ENCODE measurements at regions not wholly inside any gene's neighbourhood (a gene's known extent, or its start where the extent isn't known, plus 50 kb on each side); places are given as distances from the start of the nearest gene placed in this dataset.

GRCh38 chr1:170856455-170856854, 78.9 kb upstream of the MROH9 start:
- no peak overlapping the region for H2AK5ac ChIP-seq (ENCODE audit: low read depth, low read length)
- WGBS, 2 experiments (ENCODE audit: extremely low coverage in 2 of 2, insufficient read length in 1 of 2) = no CpG with 5 or more reads among the region's 4 CpGs
- no peak overlapping the region for H3K56ac ChIP-seq (ENCODE audit: extremely low read depth, insufficient read depth, low read length)
- ATAC-seq (ENCODE audit: low read depth) = no peak
- H3K4me2 ChIP-seq (ENCODE audit: low read depth, low read length) = no peak overlapping the region
- H3K4me3 ChIP-seq (ENCODE audit: insufficient read depth, low read depth, low read length) = no peak overlapping the region
- no peaks in the 10 kb centered on the region; the same call in 1 of the 2 replicates for H3K27me3 ChIP-seq (ENCODE audit: control insufficient read depth, insufficient read depth, low read length)
- no peaks in the 10 kb centered on the region for H4K20me1 ChIP-seq (ENCODE audit: insufficient read depth, low read length)
- H3K79me1 ChIP-seq (ENCODE audit: low read depth in 1 of 2, low read length in 2 of 2) = no peaks in the 10 kb centered on the region
- H3K27ac ChIP-seq (ENCODE audit: insufficient read depth, low read length) = no peak overlapping the region
- intact Hi-C loops (cut with micrococcal nuclease) (no loop called here), dilution Hi-C loops (cut with HindIII; ENCODE audit: low sequenced_read_pairs, unreplicated experiment) (no loop called here), in situ Hi-C loops (cut with MboI; ENCODE audit: low sequenced_read_pairs) (no loop called here)
- ChIA-PET POLR2A (ENCODE audit: unreplicated experiment) (no interaction called here), CTCF (no interaction called here)
- no peaks in the 10 kb centered on the region for H3K4me1 ChIP-seq (ENCODE audit: control insufficient read depth, insufficient read depth, low read length)
- no peak overlapping the region for H3K4ac ChIP-seq (ENCODE audit: low read depth, low read length)
- H3K9ac ChIP-seq (ENCODE audit: low read depth, low read length) = no peak overlapping the region
- no peak overlapping the region for H2BK20ac ChIP-seq (ENCODE audit: low read depth, low read length)
- no peak overlapping the region for H4K5ac ChIP-seq (ENCODE audit: low read depth, low read length)
- H2BK15ac ChIP-seq (ENCODE audit: low read depth, low read length) = no peak overlapping the region
- no peak overlapping the region for H3K23ac ChIP-seq (ENCODE audit: low read depth, low read length)
- no peak overlapping the region for H3K14ac ChIP-seq (replicated peaks; ENCODE audit: low read depth, low read length)
- TF ChIP-seq MXI1 (IDR thresholded peaks at IDR 0.05; ENCODE audit: borderline replicate concordance, low read depth, low read length) = no peak
- no peak for TF ChIP-seq CTCF (conservative IDR thresholded peaks at IDR 0.05; ENCODE audit: low read depth, low read length)
- no peak for TF ChIP-seq ELK1 (IDR thresholded peaks at IDR 0.05; ENCODE audit: borderline replicate concordance, low read depth, low read length)
- no peak for TF ChIP-seq MAZ (IDR thresholded peaks at IDR 0.05; ENCODE audit: borderline replicate concordance, low read depth, low read length)
- no peak for TF ChIP-seq NFE2L2 (IDR thresholded peaks at IDR 0.05; ENCODE audit: low read depth, low read length)
- no peak for TF ChIP-seq FOS (IDR thresholded peaks at IDR 0.05; ENCODE audit: low read depth, low read length)
- no peak for TF ChIP-seq USF2 (IDR thresholded peaks at IDR 0.05; ENCODE audit: low read depth, low read length)
- no peak for TF ChIP-seq CHD1 (IDR thresholded peaks at IDR 0.05; ENCODE audit: low read depth, low read length)
- TF ChIP-seq POLR2A (IDR thresholded peaks at IDR 0.05; ENCODE audit: low read depth, low read length) = no peak
- no peak for TF ChIP-seq SMC3 (IDR thresholded peaks at IDR 0.05; ENCODE audit: low read depth, low read length)
- no TSS peak for BruUV-seq (replicated peaks)
- H4K8ac ChIP-seq (ENCODE audit: low read depth in 2 of 2, low read length in 2 of 2) = no peak overlapping the region
- no peaks in the 10 kb centered on the region for H3K36me3 ChIP-seq (ENCODE audit: control insufficient read depth, insufficient read depth, low read length)
- H2BK5ac ChIP-seq (ENCODE audit: low read depth, low read length, poor library complexity, severe bottlenecking) = no peak overlapping the region
- DNase-seq = no peak
- no peak overlapping the region for H3K18ac ChIP-seq (ENCODE audit: low read depth, low read length)
- H3K9me3 ChIP-seq (ENCODE audit: control insufficient read depth, insufficient read depth, low read length) = no peaks in the 10 kb centered on the region
- H3K9me1 ChIP-seq (ENCODE audit: insufficient read depth, low read length) = no peaks in the 10 kb centered on the region
- no peak overlapping the region for H2AFZ ChIP-seq (replicated peaks; ENCODE audit: low read length, poor library complexity)
- H4K91ac ChIP-seq (ENCODE audit: insufficient read depth, low read depth, low read length) = no peak overlapping the region
- no peak overlapping the region for H2AK9ac ChIP-seq (replicated peaks; ENCODE audit: low read depth, low read length, poor library complexity)
- no peak overlapping the region for H2BK120ac ChIP-seq (ENCODE audit: low read depth, low read length)
